SK-N-SH (cell line): ENCODE measurements at regions not wholly inside any gene's neighbourhood (a gene's known extent, or its start where the extent isn't known, plus 50 kb on each side); places are given as distances from the start of the nearest gene placed in this dataset.
A peak's percentile ranks its signal among the peaks of the same experiment; 100 is the strongest.

ENCODE experiments used
- CTCF ChIA-PET: fragments of 300-600, 350-600 bp; formaldehyde crosslinking; extraction: SDS; loops from one replicate; lab custom pipeline; 2021; lab: Yijun Ruan, JAX
- POLR2A ChIA-PET: fragments of 350-600 bp; sonication (Branson Sonifier 250); formaldehyde crosslinking; extraction: SDS; loops from one replicate; lab custom pipeline; 2020; ENCODE audit warnings: antibody characterized with exemption, inconsistent platforms; lab: Yijun Ruan, JAX
- DNase-seq: peaks from one replicate; pipeline ENCODE4 v3.0.0; 2012
- H2AFZ ChIP-seq: fragments of 200-600 bp; sonication (generic); 2 replicates; pipeline ENCODE4 v1.8.1; 2016; ENCODE audit warnings: antibody characterized with exemption, mild to moderate bottlenecking, low read depth
- H3F3A ChIP-seq: fragments of 200-600 bp; sonication (generic); replicated peaks from 2 replicates; pipeline ENCODE3; 2016; ENCODE audit warnings: antibody characterized with exemption, mild to moderate bottlenecking; ENCODE audit not compliant: insufficient read depth
- H3K27ac ChIP-seq, 2 experiments: fragments of 200-500 bp in 1 of 2; fragments of 200-600 bp in 1 of 2; sonication (Bioruptor generic) in 1 of 2; sonication (generic), shearing (Covaris generic) in 1 of 2; 2 replicates each; pipeline versions ENCODE4 v1.5.1 to v1.6.1; 2014 to 2016; ENCODE audit warnings: low read depth in 2 of 2, inconsistent platforms in 1 of 2, low read length in 1 of 2, mild to moderate bottlenecking in 1 of 2, mixed read lengths in 1 of 2
- H3K27me3 ChIP-seq: fragments of 200-600 bp; sonication (generic), shearing (Covaris generic); 2 replicates; pipeline ENCODE4 v1.6.1; 2016; ENCODE audit warnings: mixed run types; ENCODE audit not compliant: insufficient read depth
- H3K36me3 ChIP-seq, 2 experiments: fragments of 200-500 bp in 1 of 2; fragments of 200-600 bp in 1 of 2; sonication (Bioruptor generic) in 1 of 2; sonication (generic) in 1 of 2; replicated peaks in 1 of 2; 2 replicates each; pipeline versions ENCODE3 to v1.5.1; 2014 to 2016; ENCODE audit warnings: low read length in 1 of 2, mild to moderate bottlenecking in 1 of 2; ENCODE audit not compliant: insufficient read depth in 2 of 2, control insufficient read depth in 1 of 2
- H3K4me1 ChIP-seq, 2 experiments: fragments of 200-500 bp in 1 of 2; fragments of 200-600 bp in 1 of 2; sonication (Bioruptor generic) in 1 of 2; sonication (generic), shearing (Covaris generic) in 1 of 2; 2 replicates each; pipeline versions ENCODE4 v1.5.1 to v1.6.1; 2014 to 2016; ENCODE audit warnings: low read depth in 1 of 2, low read length in 1 of 2, mixed run types in 1 of 2; ENCODE audit not compliant: insufficient read depth in 2 of 2, control insufficient read depth in 1 of 2
- H3K4me2 ChIP-seq: fragments of 200-600 bp; sonication (generic), shearing (Covaris generic); 2 replicates; pipeline ENCODE4 v1.6.1; 2017; ENCODE audit warnings: mixed run types
- H3K4me3 ChIP-seq, 2 experiments: fragments of 200-500 bp in 1 of 2; fragments of 200-600 bp in 1 of 2; sonication (Bioruptor generic) in 1 of 2; sonication (generic), shearing (Covaris generic) in 1 of 2; 2 replicates each; pipeline versions ENCODE4 v1.5.1 to v1.8.1; 2014 to 2016; ENCODE audit warnings: low read depth in 2 of 2, inconsistent platforms in 1 of 2, low read length in 1 of 2, mild to moderate bottlenecking in 1 of 2, mixed read lengths in 1 of 2, moderate library complexity in 1 of 2
- H3K79me2 ChIP-seq: fragments of 200-600 bp; sonication (generic); 2 replicates; pipeline ENCODE4 v1.8.1; 2017; ENCODE audit warnings: mild to moderate bottlenecking; ENCODE audit not compliant: insufficient read depth
- H3K9ac ChIP-seq: fragments of 200-600 bp; sonication (generic); 2 replicates; pipeline ENCODE4 v1.6.1; 2017; ENCODE audit warnings: mixed run types
- H3K9me2 ChIP-seq: fragments of 200-600 bp; sonication (generic); 2 replicates; pipeline ENCODE4 v1.6.1; 2017; ENCODE audit warnings: mixed run types
- H3K9me3 ChIP-seq: fragments of 200-600 bp; sonication (generic); 2 replicates; pipeline ENCODE4 v1.6.1; 2017; ENCODE audit warnings: mixed run types, mild to moderate bottlenecking, moderate library complexity
- H4K20me1 ChIP-seq: fragments of 200-600 bp; sonication (generic); 2 replicates; pipeline ENCODE4 v1.6.1; 2017; ENCODE audit warnings: mild to moderate bottlenecking, mixed run types; ENCODE audit not compliant: insufficient read depth
- CHD2 ChIP-seq: fragments of 150-350 bp; IDR thresholded peaks from 2 replicates; pipeline ENCODE4 v1.6.1; 2018; ENCODE audit warnings: low read length; ENCODE audit not compliant: partially characterized antibody
- EZH2phosphoT487 ChIP-seq: fragments of 200-600 bp; sonication (generic); IDR thresholded peaks from 2 replicates; pipeline ENCODE4 v1.6.1; 2017; ENCODE audit warnings: low read depth, mixed run types, mild to moderate bottlenecking, antibody characterized with exemption, moderate library complexity, borderline replicate concordance
- FOXJ3 ChIP-seq: sonication (generic); formaldehyde crosslinking; IDR thresholded peaks from 2 replicates; pipeline ENCODE4 v1.5.1; 2020; ENCODE audit warnings: mild to moderate bottlenecking, missing genetic modification reagents
- FOXM1 ChIP-seq: IDR thresholded peaks from 2 replicates; pipeline ENCODE4 v1.4.0; 2012; ENCODE audit warnings: low read depth, mild to moderate bottlenecking
- GABPA ChIP-seq: IDR thresholded peaks from 2 replicates; pipeline ENCODE4 v1.4.0; 2012; ENCODE audit warnings: low read depth, mild to moderate bottlenecking
- GATA2 ChIP-seq: sonication (generic); formaldehyde crosslinking; IDR thresholded peaks from 2 replicates; pipeline ENCODE4 v1.5.0; 2020; ENCODE audit warnings: mild to moderate bottlenecking, missing genetic modification reagents
- IRF3 ChIP-seq: fragments of 150-350 bp; IDR thresholded peaks from 2 replicates; pipeline ENCODE4 v1.6.1; 2016; ENCODE audit warnings: mild to moderate bottlenecking, low read depth, low read length
- JUND ChIP-seq: IDR thresholded peaks from 2 replicates; pipeline ENCODE4 v1.4.0; 2012
- MEF2A ChIP-seq: IDR thresholded peaks from 2 replicates; pipeline ENCODE4 v1.4.0; 2012; ENCODE audit warnings: low read depth, borderline replicate concordance
- MXI1 ChIP-seq: IDR thresholded peaks from 2 replicates; pipeline ENCODE4 v1.6.1; 2012; ENCODE audit warnings: mild to moderate bottlenecking, low read depth, low read length, improper control_type of control experiment
- NFIC ChIP-seq: IDR thresholded peaks from 2 replicates; pipeline ENCODE4 v1.4.0; 2012; ENCODE audit warnings: borderline replicate concordance
- NRF1 ChIP-seq: IDR thresholded peaks from 2 replicates; pipeline ENCODE4 v1.6.1; 2012; ENCODE audit warnings: low read depth, mild to moderate bottlenecking, low read length
- POLR2AphosphoS5 ChIP-seq: IDR thresholded peaks from 2 replicates; pipeline ENCODE4 v1.6.1; 2012; ENCODE audit warnings: low read depth, low read length
- RAD21 ChIP-seq: IDR thresholded peaks from 2 replicates; pipeline ENCODE4 v1.6.1; 2012; ENCODE audit warnings: mild to moderate bottlenecking, low read length
- RXRA ChIP-seq: IDR thresholded peaks from 2 replicates; pipeline ENCODE4 v1.4.0; 2012; ENCODE audit warnings: low read depth, mild to moderate bottlenecking, borderline replicate concordance
- TCF12 ChIP-seq: IDR thresholded peaks from 2 replicates; pipeline ENCODE4 v1.4.0; 2012
- USF1 ChIP-seq: IDR thresholded peaks from 2 replicates; pipeline ENCODE4 v1.4.0; 2012; ENCODE audit warnings: low read depth, borderline replicate concordance
- YY1 ChIP-seq: IDR thresholded peaks from 2 replicates; pipeline ENCODE4 v1.4.0; 2012; ENCODE audit warnings: low read depth, mild to moderate bottlenecking
- TF ChIP-seq, protein P1 (sequence below): IDR thresholded peaks from 2 replicates; pipeline ENCODE4 v1.6.1; 2012; ENCODE audit warnings: mild to moderate bottlenecking, low read depth, low read length, moderate library complexity

DNA sequence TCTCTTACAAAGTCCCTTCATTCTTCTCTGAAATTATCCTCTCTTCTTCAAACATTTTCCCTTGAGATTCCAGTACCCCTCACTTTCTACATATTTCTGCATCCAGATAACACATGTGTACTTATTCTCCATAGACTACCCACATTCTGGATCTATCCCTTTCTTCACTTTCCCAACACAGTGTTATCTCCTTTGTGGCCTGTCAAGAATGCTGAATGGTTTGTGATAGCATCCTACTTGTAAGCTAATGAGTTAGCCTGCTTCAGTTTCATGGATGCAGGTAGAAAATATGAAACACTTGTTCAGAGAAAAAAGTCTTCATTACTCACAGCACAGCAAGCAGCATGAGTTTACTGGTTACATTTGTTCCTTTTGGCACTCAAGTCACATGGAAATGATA, 245.4 kb downstream of the HTR1B start:
- no peak overlapping the region for H3K27ac ChIP-seq
- no peaks in the 10 kb centered on the region for H3F3A ChIP-seq
- no peaks in the 10 kb centered on the region for H4K20me1 ChIP-seq
- H3K9me3 ChIP-seq, result no peaks in the 10 kb centered on the region
- H3K79me2 ChIP-seq, result no peaks in the 10 kb centered on the region
- no peaks in the 10 kb centered on the region for H3K9me2 ChIP-seq
- CTCF ChIA-PET, result no interaction called here
- no peaks in the 10 kb centered on the region for H3K36me3 ChIP-seq
- no peak overlapping the region for H2AFZ ChIP-seq
- no peaks in the 10 kb centered on the region for H3K4me1 ChIP-seq
- H3K9ac ChIP-seq, result no peak overlapping the region
- no peak overlapping the region for H3K4me2 ChIP-seq
- no peak overlapping the region for H3K4me3 ChIP-seq
- DNase-seq, result no peak
- POLR2A ChIA-PET, result no interaction called here
- TF ChIP-seq USF1, result no peak
- no peak for TF ChIP-seq NRF1
- no peak for TF ChIP-seq FOXJ3 (CRISPR knock-in tag)
- TF ChIP-seq RAD21, result no peak
- TF ChIP-seq, all 33 proteins: peak for 0
- H3K27me3 ChIP-seq, result no peaks in the 10 kb centered on the region

GRCh38 chr6:77205936-77206335, 257.4 kb downstream of the HTR1B start:
- no peaks in the 10 kb centered on the region for H3K36me3 ChIP-seq
- H3K9ac ChIP-seq, result no peak overlapping the region
- H2AFZ ChIP-seq, result no peak overlapping the region
- H3K4me1 ChIP-seq, result no peaks in the 10 kb centered on the region
- no peaks in the 10 kb centered on the region for H3K79me2 ChIP-seq
- no peaks in the 10 kb centered on the region for H3K27me3 ChIP-seq
- H3K9me2 ChIP-seq, result no peaks in the 10 kb centered on the region
- CTCF ChIA-PET, result no interaction called here
- no peaks in the 10 kb centered on the region for H3F3A ChIP-seq
- DNase-seq, result no peak
- H3K4me2 ChIP-seq, result no peak overlapping the region
- H3K9me3 ChIP-seq, result no peaks in the 10 kb centered on the region
- H3K27ac ChIP-seq, result peak overlapping the region; percentile 37 to 53; a peak in 2 of 4 replicates
- no peak overlapping the region for H3K4me3 ChIP-seq
- no peaks in the 10 kb centered on the region for H4K20me1 ChIP-seq
- POLR2A ChIA-PET, result no interaction called here
- TF ChIP-seq NFIC (no peak), RAD21 (no peak), JUND (no peak), EZH2phosphoT487 (no peak), MEF2A (no peak), RXRA (no peak), FOXM1 (no peak), YY1 (no peak), GATA2 (CRISPR knock-in tag) (no peak), USF1 (no peak), POLR2AphosphoS5 (no peak), GABPA (no peak), TCF12 (no peak), CHD2 (no peak), MXI1 (no peak), FOXJ3 (CRISPR knock-in tag) (no peak), IRF3 (no peak)
- TF ChIP-seq, protein P1, sequence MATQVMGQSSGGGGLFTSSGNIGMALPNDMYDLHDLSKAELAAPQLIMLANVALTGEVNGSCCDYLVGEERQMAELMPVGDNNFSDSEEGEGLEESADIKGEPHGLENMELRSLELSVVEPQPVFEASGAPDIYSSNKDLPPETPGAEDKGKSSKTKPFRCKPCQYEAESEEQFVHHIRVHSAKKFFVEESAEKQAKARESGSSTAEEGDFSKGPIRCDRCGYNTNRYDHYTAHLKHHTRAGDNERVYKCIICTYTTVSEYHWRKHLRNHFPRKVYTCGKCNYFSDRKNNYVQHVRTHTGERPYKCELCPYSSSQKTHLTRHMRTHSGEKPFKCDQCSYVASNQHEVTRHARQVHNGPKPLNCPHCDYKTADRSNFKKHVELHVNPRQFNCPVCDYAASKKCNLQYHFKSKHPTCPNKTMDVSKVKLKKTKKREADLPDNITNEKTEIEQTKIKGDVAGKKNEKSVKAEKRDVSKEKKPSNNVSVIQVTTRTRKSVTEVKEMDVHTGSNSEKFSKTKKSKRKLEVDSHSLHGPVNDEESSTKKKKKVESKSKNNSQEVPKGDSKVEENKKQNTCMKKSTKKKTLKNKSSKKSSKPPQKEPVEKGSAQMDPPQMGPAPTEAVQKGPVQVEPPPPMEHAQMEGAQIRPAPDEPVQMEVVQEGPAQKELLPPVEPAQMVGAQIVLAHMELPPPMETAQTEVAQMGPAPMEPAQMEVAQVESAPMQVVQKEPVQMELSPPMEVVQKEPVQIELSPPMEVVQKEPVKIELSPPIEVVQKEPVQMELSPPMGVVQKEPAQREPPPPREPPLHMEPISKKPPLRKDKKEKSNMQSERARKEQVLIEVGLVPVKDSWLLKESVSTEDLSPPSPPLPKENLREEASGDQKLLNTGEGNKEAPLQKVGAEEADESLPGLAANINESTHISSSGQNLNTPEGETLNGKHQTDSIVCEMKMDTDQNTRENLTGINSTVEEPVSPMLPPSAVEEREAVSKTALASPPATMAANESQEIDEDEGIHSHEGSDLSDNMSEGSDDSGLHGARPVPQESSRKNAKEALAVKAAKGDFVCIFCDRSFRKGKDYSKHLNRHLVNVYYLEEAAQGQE, result no peak
